ENCODE measurements at regions not wholly inside any gene's neighbourhood (a gene's known extent, or its start where the extent isn't known, plus 50 kb on each side); places are given as distances from the start of the nearest gene placed in this dataset.

- Mint-ChIP-seq H3K4me3 (no peak overlapping the region), H3K4me1 (no peaks in the 10 kb centered on the region), H3K36me3 (no peaks in the 10 kb centered on the region), H3K27ac (no peak overlapping the region), H3K27me3 (ENCODE audit: low read depth in 3 of 3) (no peaks in the 10 kb centered on the region), H3K9me3 (peaks cover 0 to 8% (median 0%) of the 10 kb centered on the region in 7 donors)
- H4K20me1 ChIP-seq (ENCODE audit: insufficient read depth, low read length) = no peaks in the 10 kb centered on the region
- DNase-seq = no peak
- H3K4me3 ChIP-seq (replicated peaks in 1 of 3; ENCODE audit: low read depth in 2 of 3, low read length in 3 of 3) = no peak overlapping the region
- H3K27ac ChIP-seq (ENCODE audit: low read depth in 1 of 2, low read length in 2 of 2) = no peak overlapping the region
- no peak for TF ChIP-seq CTCF (IDR thresholded peaks at IDR 0.05)
- no peaks in the 10 kb centered on the region for H3K27me3 ChIP-seq (ENCODE audit: control insufficient read depth in 2 of 2, insufficient read depth in 2 of 2, low read length in 2 of 2)
- intact Hi-C loops (cut with micrococcal nuclease) = no loop called here
- no peaks in the 10 kb centered on the region for H3K79me2 ChIP-seq (ENCODE audit: insufficient read depth, low read length)
- no peak overlapping the region for H3K9ac ChIP-seq (ENCODE audit: insufficient read depth, low read length, poor library complexity, severe bottlenecking)
- H3K4me1 ChIP-seq (ENCODE audit: control insufficient read depth in 1 of 2, insufficient read depth in 2 of 2, low read length in 2 of 2) = no peaks in the 10 kb centered on the region
- H3K36me3 ChIP-seq (replicated peaks in 1 of 2; ENCODE audit: control insufficient read depth in 1 of 2, insufficient read depth in 2 of 2, low read length in 2 of 2) = no peaks in the 10 kb centered on the region
- H3K9me3 ChIP-seq (replicated peaks in 1 of 2; ENCODE audit: control insufficient read depth in 1 of 2, insufficient read depth in 1 of 2, low read length in 2 of 2) = peaks cover 0 to 4% of the 10 kb centered on the region in 2 donors
- no peak overlapping the region for H2AFZ ChIP-seq (ENCODE audit: insufficient read depth, low read depth, low read length, poor library complexity, severe bottlenecking)
- no peak overlapping the region for H3K4me2 ChIP-seq (replicated peaks; ENCODE audit: extremely low read depth, low read length, poor library complexity, severe bottlenecking)
Measured at GRCh38 chr5:97762483-97762882, 579.4 kb upstream of the RIOK2 start.

GRCh38 chr5:97764700-97765099 is 581.7 kb upstream of the RIOK2 start:
- H3K79me2 ChIP-seq (ENCODE audit: insufficient read depth, low read length) = no peaks in the 10 kb centered on the region
- Mint-ChIP-seq H3K4me1 (no peaks in the 10 kb centered on the region), H3K27me3 (ENCODE audit: low read depth in 3 of 3) (no peaks in the 10 kb centered on the region), H3K36me3 (no peaks in the 10 kb centered on the region), H3K9me3 (peaks cover 2 to 8% (median 3%) of the 10 kb centered on the region in 7 donors), H3K27ac (no peak overlapping the region), H3K4me3 (no peak overlapping the region)
- H3K36me3 ChIP-seq (replicated peaks in 1 of 2; ENCODE audit: control insufficient read depth in 1 of 2, insufficient read depth in 2 of 2, low read length in 2 of 2) = no peaks in the 10 kb centered on the region
- 60% methylated on average over 1 of the region's 3 CpGs for WGBS (ENCODE audit: insufficient coverage)
- H3K4me3 ChIP-seq (replicated peaks in 1 of 3; ENCODE audit: low read depth in 2 of 3, low read length in 3 of 3) = no peak overlapping the region
- no peaks in the 10 kb centered on the region for H4K20me1 ChIP-seq (ENCODE audit: insufficient read depth, low read length)
- no peaks in the 10 kb centered on the region for H3K4me1 ChIP-seq (ENCODE audit: control insufficient read depth in 1 of 2, insufficient read depth in 2 of 2, low read length in 2 of 2)
- H3K27me3 ChIP-seq (ENCODE audit: control insufficient read depth in 2 of 2, insufficient read depth in 2 of 2, low read length in 2 of 2) = no peaks in the 10 kb centered on the region
- H3K9me3 ChIP-seq (replicated peaks in 1 of 2; ENCODE audit: control insufficient read depth in 1 of 2, insufficient read depth in 1 of 2, low read length in 2 of 2) = peaks cover 0 to 4% of the 10 kb centered on the region in 2 donors
- DNase-seq = no peak
- no peak for TF ChIP-seq CTCF (IDR thresholded peaks at IDR 0.05)
- H3K9ac ChIP-seq (ENCODE audit: insufficient read depth, low read length, poor library complexity, severe bottlenecking) = no peak overlapping the region
- no peak overlapping the region for H2AFZ ChIP-seq (ENCODE audit: insufficient read depth, low read depth, low read length, poor library complexity, severe bottlenecking)
- no peak overlapping the region for H3K27ac ChIP-seq (ENCODE audit: low read depth in 1 of 2, low read length in 2 of 2)
- intact Hi-C loops (cut with micrococcal nuclease) = no loop called here
- no peak overlapping the region for H3K4me2 ChIP-seq (replicated peaks; ENCODE audit: extremely low read depth, low read length, poor library complexity, severe bottlenecking)
